NCI-H1694 treated with DMSO at 0.1 percent for 48 hours (cell line): ENCODE measurements at regions not wholly inside any gene's neighbourhood (a gene's known extent, or its start where the extent isn't known, plus 50 kb on each side); places are given as distances from the start of the nearest gene placed in this dataset.

ENCODE experiments used
- DNase-seq: peaks from one replicate; lab custom pipeline; 2025; lab: John Stamatoyannopoulos, UW

- DNase-seq, result no peak
These were observed 582.9 kb downstream of the INSC start for GRCh38 chr11:15697437-15698236.

GRCh38 chr11:15698855-15699254, 584.1 kb downstream of the INSC start:
- no peak for DNase-seq

GRCh38 chr11:15699978-15700377, 585.3 kb downstream of the INSC start:
- DNase-seq, result no peak

- DNase-seq, result no peak
These were observed 585.7 kb downstream of the INSC start for GRCh38 chr11:15700456-15700855.

GRCh38 chr11:15704064-15704463, 589.3 kb downstream of the INSC start:
- DNase-seq, result no peak

GRCh38 chr11:15704556-15704955, 589.8 kb downstream of the INSC start:
- no peak for DNase-seq

- DNase-seq, result no peak
These were observed 591.2 kb downstream of the INSC start for GRCh38 chr11:15705891-15706290.

GRCh38 chr11:15707194-15707593, 592.5 kb downstream of the INSC start:
- DNase-seq, result no peak

- DNase-seq, result peak; percentile 87
These were observed 593.2 kb downstream of the INSC start for GRCh38 chr11:15707971-15708370.

- no peak for DNase-seq
These were observed 596.0 kb downstream of the INSC start for GRCh38 chr11:15710580-15711275.

GRCh38 chr11:15711311-15711710, 596.6 kb downstream of the INSC start:
- no peak for DNase-seq

- DNase-seq, result no peak
These were observed 600.1 kb downstream of the INSC start for GRCh38 chr11:15714641-15715399.

- no peak for DNase-seq
These were observed 601.8 kb downstream of the INSC start for GRCh38 chr11:15716550-15716949.

GRCh38 chr11:15720460-15720859, 605.7 kb downstream of the INSC start:
- DNase-seq, result peak; percentile 29

GRCh38 chr11:15723966-15724365, 609.2 kb downstream of the INSC start:
- DNase-seq, result no peak

- DNase-seq, result no peak
These were observed 609.9 kb downstream of the INSC start for GRCh38 chr11:15724601-15725000.

- DNase-seq, result no peak
These were observed 610.5 kb downstream of the INSC start for GRCh38 chr11:15725246-15725645.

- DNase-seq, result no peak
These were observed 611.6 kb downstream of the INSC start for GRCh38 chr11:15726221-15726746.

- DNase-seq, result no peak
These were observed 612.3 kb downstream of the INSC start for GRCh38 chr11:15726893-15727519.

- no peak for DNase-seq
These were observed 612.8 kb downstream of the INSC start for GRCh38 chr11:15727520-15727914.

GRCh38 chr11:15728207-15728606, 613.5 kb downstream of the INSC start:
- no peak for DNase-seq
